ENCODE measurements at regions not wholly inside any gene's neighbourhood (a gene's known extent, or its start where the extent isn't known, plus 50 kb on each side); places are given as distances from the start of the nearest gene placed in this dataset.

DNA sequence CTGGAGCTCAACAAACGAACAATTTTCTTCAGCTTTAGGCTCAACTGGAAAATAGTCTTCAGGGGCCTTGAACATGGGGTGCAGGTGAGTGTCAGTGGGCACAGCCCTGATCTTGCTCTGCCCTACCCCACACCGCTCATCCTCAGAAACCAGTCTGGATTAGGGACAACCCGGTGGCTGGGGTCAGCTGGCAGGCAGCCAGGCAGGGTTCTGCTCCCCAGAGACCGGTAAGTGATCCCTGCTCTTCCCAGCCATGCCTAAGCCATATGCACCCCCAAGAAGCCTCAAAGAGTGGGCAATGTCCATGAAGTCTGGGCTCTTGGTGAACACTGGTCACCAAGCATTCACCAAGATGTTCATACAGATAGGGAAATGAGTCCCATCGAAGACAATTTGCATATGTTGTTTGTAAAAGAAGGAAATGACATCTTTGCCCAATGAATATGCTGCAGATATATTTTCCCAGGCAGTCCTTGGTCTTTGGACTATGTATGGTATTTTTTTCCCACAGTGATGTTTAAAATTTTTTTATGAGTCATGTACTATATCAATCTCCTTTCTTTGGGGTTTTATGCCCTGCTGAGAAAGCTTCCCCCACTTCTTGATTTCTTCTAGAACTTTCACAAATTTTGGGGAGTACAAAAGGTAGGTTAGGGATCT lies 63.9 kb upstream of the VASH1 start:
- no peak overlapping the region for H3K27ac ChIP-seq
- no peaks in the 10 kb centered on the region for H3K36me3 ChIP-seq
- TF ChIP-seq, protein P1, sequence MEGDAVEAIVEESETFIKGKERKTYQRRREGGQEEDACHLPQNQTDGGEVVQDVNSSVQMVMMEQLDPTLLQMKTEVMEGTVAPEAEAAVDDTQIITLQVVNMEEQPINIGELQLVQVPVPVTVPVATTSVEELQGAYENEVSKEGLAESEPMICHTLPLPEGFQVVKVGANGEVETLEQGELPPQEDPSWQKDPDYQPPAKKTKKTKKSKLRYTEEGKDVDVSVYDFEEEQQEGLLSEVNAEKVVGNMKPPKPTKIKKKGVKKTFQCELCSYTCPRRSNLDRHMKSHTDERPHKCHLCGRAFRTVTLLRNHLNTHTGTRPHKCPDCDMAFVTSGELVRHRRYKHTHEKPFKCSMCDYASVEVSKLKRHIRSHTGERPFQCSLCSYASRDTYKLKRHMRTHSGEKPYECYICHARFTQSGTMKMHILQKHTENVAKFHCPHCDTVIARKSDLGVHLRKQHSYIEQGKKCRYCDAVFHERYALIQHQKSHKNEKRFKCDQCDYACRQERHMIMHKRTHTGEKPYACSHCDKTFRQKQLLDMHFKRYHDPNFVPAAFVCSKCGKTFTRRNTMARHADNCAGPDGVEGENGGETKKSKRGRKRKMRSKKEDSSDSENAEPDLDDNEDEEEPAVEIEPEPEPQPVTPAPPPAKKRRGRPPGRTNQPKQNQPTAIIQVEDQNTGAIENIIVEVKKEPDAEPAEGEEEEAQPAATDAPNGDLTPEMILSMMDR (IDR thresholded peaks at IDR 0.05) = no peak
- no peak overlapping the region for H3K4me3 ChIP-seq
- no peak for DNase-seq
- H3K4me1 ChIP-seq = no peaks in the 10 kb centered on the region
- no peaks in the 10 kb centered on the region for H3K9me3 ChIP-seq
- intact Hi-C loops (cut with DNase I) = no loop called here
- ATAC-seq = no peak
- no peaks in the 10 kb centered on the region for H3K27me3 ChIP-seq (ENCODE audit: low read depth)

DNA sequence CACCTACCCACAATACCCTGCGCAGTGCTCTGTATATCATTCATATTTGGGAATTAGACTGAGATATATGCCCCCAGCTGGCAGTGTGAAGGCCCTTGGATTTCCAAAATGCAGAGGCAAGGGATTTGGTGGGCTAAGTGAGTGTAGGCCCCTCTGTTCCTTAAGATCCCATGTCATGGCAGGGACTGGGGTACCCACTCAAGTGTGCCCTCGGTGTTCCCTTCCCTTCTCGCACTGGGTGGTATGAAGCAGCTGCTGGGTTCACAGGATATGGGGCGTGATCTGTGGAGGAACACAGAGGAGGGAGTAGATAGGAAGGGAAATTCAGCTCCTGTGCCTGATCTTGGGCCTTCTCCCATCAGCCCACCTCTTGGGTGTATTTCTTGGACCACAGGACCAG lies 63.1 kb upstream of the VASH1 start:
- Histone ChIP-seq H3K36me3 (no peaks in the 10 kb centered on the region), H3K9me3 (no peaks in the 10 kb centered on the region), H3K27ac (no peak overlapping the region), H3K27me3 (ENCODE audit: low read depth) (no peaks in the 10 kb centered on the region), H3K4me3 (no peak overlapping the region), H3K4me1 (no peaks in the 10 kb centered on the region)
- DNase-seq = no peak
- TF ChIP-seq, protein P1 (IDR thresholded peaks at IDR 0.05) = no peak
- ATAC-seq = no peak
- intact Hi-C loops (cut with DNase I) = no loop called here

DNA sequence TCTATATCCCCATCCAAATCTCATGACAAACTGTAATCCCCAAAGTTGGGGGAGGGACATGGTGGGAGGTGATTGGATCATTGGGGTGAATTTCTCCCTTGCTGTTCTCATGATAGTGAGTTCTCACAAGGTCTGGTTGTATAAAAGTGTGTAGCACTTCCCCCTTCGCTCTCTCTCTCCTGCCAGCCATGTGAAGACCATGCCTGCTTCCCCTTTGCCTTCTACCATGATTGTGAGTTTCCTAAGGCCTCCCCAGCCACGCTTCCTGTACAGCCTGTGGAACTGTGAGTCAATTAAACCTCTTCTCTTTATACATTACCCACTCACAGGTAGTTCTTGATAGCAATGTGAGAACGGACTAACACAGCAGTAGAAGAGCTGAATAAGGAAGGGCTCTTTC lies 62.6 kb upstream of the VASH1 start:
- H3K4me1 ChIP-seq = no peaks in the 10 kb centered on the region
- no peaks in the 10 kb centered on the region for H3K9me3 ChIP-seq
- DNase-seq = no peak
- no peak for ATAC-seq
- H3K4me3 ChIP-seq = no peak overlapping the region
- intact Hi-C loops (cut with DNase I) = no loop called here
- H3K27me3 ChIP-seq (ENCODE audit: low read depth) = no peaks in the 10 kb centered on the region
- TF ChIP-seq, protein P1 (IDR thresholded peaks at IDR 0.05) = no peak
- no peaks in the 10 kb centered on the region for H3K36me3 ChIP-seq
- no peak overlapping the region for H3K27ac ChIP-seq

GRCh38 chr14:76699209-76699938 lies 61.9 kb upstream of the VASH1 start:
- TF ChIP-seq, protein P1 (IDR thresholded peaks at IDR 0.05) = no peak
- no peak overlapping the region for H3K27ac ChIP-seq
- intact Hi-C loops (cut with DNase I) = no loop called here
- no peaks in the 10 kb centered on the region for H3K27me3 ChIP-seq (ENCODE audit: low read depth)
- no peak for DNase-seq
- no peaks in the 10 kb centered on the region for H3K4me1 ChIP-seq
- no peaks in the 10 kb centered on the region for H3K9me3 ChIP-seq
- no peak overlapping the region for H3K4me3 ChIP-seq
- ATAC-seq = no peak
- no peaks in the 10 kb centered on the region for H3K36me3 ChIP-seq

DNA sequence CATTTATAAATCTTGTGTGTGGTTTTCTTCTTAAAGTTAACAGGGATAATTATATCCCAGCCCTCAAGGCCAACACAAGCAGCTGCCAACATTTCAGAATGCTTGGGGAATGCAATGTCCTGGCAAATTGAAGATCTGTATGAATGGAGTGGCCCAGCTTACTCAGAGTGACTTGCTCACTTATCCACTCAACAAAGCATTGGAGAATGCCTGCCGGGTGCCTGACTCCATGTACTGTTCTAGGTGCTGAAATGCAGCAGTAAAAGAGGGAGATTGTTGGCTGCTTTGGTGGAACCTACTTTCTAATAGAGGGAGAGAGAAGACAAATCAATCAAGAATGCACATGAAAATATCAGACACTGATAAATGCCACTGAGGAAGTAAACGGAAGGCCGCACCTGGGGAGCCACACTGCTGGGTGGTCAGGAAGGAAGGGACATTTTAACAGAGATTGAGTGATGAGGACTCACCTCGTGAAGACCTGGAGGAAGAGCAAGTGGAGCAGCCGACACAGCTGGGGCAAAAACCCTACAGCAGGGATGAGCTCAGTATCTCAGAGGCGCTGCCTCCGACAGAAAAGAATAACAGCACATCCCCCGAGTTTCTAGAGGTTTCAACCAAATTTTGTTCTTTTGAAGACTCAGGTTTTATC lies 61.2 kb upstream of the VASH1 start:
- Histone ChIP-seq H3K27me3 (ENCODE audit: low read depth) (no peaks in the 10 kb centered on the region), H3K36me3 (no peaks in the 10 kb centered on the region), H3K4me3 (no peak overlapping the region), H3K9me3 (no peaks in the 10 kb centered on the region), H3K27ac (no peak overlapping the region), H3K4me1 (no peaks in the 10 kb centered on the region)
- TF ChIP-seq, protein P1 (IDR thresholded peaks at IDR 0.05) = no peak
- intact Hi-C loops (cut with DNase I) = no loop called here
- DNase-seq (no peak), ATAC-seq (no peak)
